AG10803 (cell line): ENCODE measurements at regions not wholly inside any gene's neighbourhood (a gene's known extent, or its start where the extent isn't known, plus 50 kb on each side); places are given as distances from the start of the nearest gene placed in this dataset.
"Not testable (repeated sequence)": the region's sequence is repeated elsewhere in the genome, so short reads cannot be mapped to it uniquely, and the experiment has no call there.

Experiments used
- DNase-seq: peaks from one replicate; pipeline ENCODE4 v3.0.0; 2010; ENCODE audit warnings: low read depth
- H3K4me3 ChIP-seq: 2 replicates; pipeline ENCODE4 v1.5.1; 2011; ENCODE audit warnings: mild to moderate bottlenecking, low read length, control low read depth
- TF ChIP-seq, protein P1 (sequence below): conservative IDR thresholded peaks from 2 replicates; pipeline ENCODE4 v1.5.1; 2011; ENCODE audit warnings: mild to moderate bottlenecking, low read length, control low read depth, inconsistent platforms

GRCh38 chr7:152594801-152595200 is 81.1 kb downstream of the XRCC2 start:
- DNase-seq, result no peak
- TF ChIP-seq, protein P1, sequence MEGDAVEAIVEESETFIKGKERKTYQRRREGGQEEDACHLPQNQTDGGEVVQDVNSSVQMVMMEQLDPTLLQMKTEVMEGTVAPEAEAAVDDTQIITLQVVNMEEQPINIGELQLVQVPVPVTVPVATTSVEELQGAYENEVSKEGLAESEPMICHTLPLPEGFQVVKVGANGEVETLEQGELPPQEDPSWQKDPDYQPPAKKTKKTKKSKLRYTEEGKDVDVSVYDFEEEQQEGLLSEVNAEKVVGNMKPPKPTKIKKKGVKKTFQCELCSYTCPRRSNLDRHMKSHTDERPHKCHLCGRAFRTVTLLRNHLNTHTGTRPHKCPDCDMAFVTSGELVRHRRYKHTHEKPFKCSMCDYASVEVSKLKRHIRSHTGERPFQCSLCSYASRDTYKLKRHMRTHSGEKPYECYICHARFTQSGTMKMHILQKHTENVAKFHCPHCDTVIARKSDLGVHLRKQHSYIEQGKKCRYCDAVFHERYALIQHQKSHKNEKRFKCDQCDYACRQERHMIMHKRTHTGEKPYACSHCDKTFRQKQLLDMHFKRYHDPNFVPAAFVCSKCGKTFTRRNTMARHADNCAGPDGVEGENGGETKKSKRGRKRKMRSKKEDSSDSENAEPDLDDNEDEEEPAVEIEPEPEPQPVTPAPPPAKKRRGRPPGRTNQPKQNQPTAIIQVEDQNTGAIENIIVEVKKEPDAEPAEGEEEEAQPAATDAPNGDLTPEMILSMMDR, result no peak
- no peak overlapping the region for H3K4me3 ChIP-seq

DNA sequence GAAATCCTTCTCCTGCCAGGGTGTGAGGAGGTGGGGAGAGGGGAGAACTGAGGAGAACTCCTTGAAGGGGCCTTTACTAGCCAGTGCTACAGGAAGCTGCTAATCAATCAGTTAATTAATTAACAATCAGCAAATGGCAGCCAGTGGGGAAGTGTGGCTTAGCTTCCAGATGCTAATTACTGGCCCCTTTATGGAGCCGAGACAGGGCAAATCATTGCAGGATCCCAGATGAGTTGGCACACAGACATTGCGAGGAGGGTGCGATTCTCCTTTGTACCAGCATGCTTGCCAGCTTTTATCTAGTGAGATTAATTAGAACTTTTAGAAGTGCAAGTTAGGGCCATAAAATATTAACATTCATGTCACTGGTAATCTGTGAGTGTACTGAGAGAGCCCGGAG is 84.0 kb downstream of the XRCC2 start:
- TF ChIP-seq, protein P1, result no peak
- DNase-seq, result no peak
- no peak overlapping the region for H3K4me3 ChIP-seq

GRCh38 chr7:152590481-152590880 is 85.5 kb downstream of the XRCC2 start:
- no peak overlapping the region for H3K4me3 ChIP-seq
- DNase-seq, result no peak
- TF ChIP-seq, protein P1, result no peak

DNA sequence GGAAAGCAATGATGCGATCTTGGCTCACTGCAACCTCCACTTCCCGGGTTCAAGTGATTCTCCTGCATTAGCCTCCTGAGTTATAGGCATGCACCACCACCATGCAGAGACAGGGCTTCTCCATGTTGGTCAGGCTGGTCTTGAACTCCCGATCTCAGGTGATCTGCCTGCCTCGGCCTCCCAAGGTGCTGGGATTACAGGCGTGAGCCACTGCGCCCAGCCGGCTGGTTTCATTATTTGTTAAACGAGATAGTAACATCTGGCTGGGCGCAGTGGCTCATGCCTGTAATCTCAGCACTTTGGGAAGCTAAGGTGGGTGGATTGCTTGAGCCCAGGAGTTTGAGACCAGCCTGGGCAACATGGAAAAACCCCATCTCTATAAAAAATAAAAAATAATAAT is 86.1 kb downstream of the XRCC2 start:
- DNase-seq, H3K4me3 ChIP-seq: not testable (repeated sequence)

- no peak overlapping the region for H3K4me3 ChIP-seq
- peak; percentile 65 for DNase-seq
- TF ChIP-seq, protein P1, result no peak
Measured at GRCh38 chr7:152588350-152588749, 87.6 kb downstream of the XRCC2 start.

DNA sequence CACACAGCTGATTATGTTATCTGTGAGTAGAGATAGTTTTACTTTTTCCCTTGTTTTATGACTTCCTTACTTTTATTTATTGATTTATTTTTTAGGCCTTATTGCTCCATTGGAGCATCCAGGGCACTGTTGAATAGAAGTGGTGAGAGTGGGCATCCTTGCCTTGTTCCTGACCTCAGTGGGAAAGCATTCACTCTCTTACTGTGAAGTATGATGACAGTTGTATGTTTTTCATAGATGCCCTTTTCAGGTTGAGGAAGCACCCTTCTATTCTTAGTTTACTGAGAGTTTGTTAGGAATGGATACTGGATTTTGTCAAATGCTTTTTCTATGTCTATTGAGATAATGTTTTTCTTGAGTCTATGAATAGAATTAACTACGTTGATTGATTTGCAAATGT is 88.6 kb downstream of the XRCC2 start:
- TF ChIP-seq, protein P1, result no peak
- no peak for DNase-seq
- H3K4me3 ChIP-seq, result no peak overlapping the region

- no peak overlapping the region for H3K4me3 ChIP-seq
- TF ChIP-seq, protein P1, result no peak
- DNase-seq, result no peak
Measured at GRCh38 chr7:152583006-152583405, 92.9 kb downstream of the XRCC2 start.

DNA sequence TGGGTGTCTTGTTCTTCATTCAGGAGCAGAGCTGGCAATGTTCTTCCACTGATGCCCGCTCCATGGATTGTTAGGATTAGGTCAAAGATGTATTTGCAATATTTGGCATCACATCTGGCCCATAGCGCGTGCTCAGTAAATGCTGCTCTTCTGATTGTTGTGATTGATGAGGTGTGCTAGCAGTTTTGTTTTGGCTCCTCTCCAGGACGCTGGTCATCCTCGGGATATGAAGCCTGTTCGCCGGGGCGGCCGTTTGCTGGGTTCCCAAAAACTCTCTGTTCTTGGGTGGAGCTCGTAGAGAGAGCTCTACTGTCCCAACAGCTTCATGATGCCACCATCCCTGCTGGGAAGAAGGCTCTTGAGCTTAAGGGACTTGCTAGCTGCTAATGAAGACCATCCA is 96.9 kb downstream of the XRCC2 start:
- H3K4me3 ChIP-seq, result no peak overlapping the region
- TF ChIP-seq, protein P1, result no peak
- DNase-seq, result no peak
